Body of pancreas (tissue), 4 donors: ENCODE measurements at regions not wholly inside any gene's neighbourhood (a gene's known extent, or its start where the extent isn't known, plus 50 kb on each side); places are given as distances from the start of the nearest gene placed in this dataset.

ENCODE experiments used
- POLR2A ChIP-seq, 3 donors: fragments of 450-650 bp; IDR thresholded peaks; one replicate each; pipeline ENCODE4 v1.6.1; 2016; ENCODE audit warnings: antibody characterized with exemption in 3 of 3, mild to moderate bottlenecking in 2 of 3
- TF ChIP-seq, protein P1 (sequence below), 7 experiments: fragments of 450-650 bp in 4 of 7; fragments of 200-600 bp in 3 of 7; sonication (generic) in 3 of 7; IDR thresholded peaks; one replicate each; pipeline ENCODE4 v1.5.1; 2016 to 2019; ENCODE audit warnings: antibody characterized with exemption in 7 of 7

- TF ChIP-seq, protein P1, sequence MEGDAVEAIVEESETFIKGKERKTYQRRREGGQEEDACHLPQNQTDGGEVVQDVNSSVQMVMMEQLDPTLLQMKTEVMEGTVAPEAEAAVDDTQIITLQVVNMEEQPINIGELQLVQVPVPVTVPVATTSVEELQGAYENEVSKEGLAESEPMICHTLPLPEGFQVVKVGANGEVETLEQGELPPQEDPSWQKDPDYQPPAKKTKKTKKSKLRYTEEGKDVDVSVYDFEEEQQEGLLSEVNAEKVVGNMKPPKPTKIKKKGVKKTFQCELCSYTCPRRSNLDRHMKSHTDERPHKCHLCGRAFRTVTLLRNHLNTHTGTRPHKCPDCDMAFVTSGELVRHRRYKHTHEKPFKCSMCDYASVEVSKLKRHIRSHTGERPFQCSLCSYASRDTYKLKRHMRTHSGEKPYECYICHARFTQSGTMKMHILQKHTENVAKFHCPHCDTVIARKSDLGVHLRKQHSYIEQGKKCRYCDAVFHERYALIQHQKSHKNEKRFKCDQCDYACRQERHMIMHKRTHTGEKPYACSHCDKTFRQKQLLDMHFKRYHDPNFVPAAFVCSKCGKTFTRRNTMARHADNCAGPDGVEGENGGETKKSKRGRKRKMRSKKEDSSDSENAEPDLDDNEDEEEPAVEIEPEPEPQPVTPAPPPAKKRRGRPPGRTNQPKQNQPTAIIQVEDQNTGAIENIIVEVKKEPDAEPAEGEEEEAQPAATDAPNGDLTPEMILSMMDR (IDR thresholded peaks at IDR 0.05), result no peak
- TF ChIP-seq POLR2A (IDR thresholded peaks at IDR 0.05), result no peak
Observed at GRCh38 chr6:219641-220198, 72.6 kb upstream of the DUSP22 start.
